ENCODE measurements at regions not wholly inside any gene's neighbourhood (a gene's known extent, or its start where the extent isn't known, plus 50 kb on each side); places are given as distances from the start of the nearest gene placed in this dataset.

DNA sequence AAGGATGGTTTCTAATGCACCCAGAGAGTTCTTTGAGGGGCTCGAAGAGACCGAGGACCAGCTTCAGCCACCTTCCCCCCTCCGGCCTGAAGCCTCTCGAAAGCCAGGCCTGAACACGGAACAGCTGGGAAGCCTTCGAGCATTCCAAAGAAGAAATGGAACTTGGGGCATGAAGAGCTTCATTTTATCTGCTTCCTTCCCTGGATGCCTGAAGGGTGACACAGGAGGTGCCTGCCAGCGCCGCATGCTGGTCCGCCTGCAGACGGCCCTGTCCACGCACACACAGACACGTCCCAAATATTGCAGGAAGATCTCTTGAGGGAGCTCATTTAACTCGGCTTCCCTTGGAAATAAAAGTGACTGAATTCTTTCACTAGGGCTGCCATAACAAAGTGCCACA lies 73.7 kb downstream of the TOMM20 start:
- TF ChIP-seq, protein P1, sequence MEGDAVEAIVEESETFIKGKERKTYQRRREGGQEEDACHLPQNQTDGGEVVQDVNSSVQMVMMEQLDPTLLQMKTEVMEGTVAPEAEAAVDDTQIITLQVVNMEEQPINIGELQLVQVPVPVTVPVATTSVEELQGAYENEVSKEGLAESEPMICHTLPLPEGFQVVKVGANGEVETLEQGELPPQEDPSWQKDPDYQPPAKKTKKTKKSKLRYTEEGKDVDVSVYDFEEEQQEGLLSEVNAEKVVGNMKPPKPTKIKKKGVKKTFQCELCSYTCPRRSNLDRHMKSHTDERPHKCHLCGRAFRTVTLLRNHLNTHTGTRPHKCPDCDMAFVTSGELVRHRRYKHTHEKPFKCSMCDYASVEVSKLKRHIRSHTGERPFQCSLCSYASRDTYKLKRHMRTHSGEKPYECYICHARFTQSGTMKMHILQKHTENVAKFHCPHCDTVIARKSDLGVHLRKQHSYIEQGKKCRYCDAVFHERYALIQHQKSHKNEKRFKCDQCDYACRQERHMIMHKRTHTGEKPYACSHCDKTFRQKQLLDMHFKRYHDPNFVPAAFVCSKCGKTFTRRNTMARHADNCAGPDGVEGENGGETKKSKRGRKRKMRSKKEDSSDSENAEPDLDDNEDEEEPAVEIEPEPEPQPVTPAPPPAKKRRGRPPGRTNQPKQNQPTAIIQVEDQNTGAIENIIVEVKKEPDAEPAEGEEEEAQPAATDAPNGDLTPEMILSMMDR (IDR thresholded peaks at IDR 0.05; ENCODE audit: unreplicated experiment) = no peak
- peaks cover 9% of the 10 kb centered on the region for H3K4me1 Mint-ChIP-seq (ENCODE audit: insufficient read depth, unreplicated experiment)
- no peaks in the 10 kb centered on the region for H3K27me3 Mint-ChIP-seq (ENCODE audit: insufficient read depth, unreplicated experiment)
- H3K9me3 Mint-ChIP-seq (ENCODE audit: unreplicated experiment) = peaks cover 4% of the 10 kb centered on the region
- no peak for DNase-seq (ENCODE audit: unreplicated experiment)
- intact Hi-C loops (cut with micrococcal nuclease) = no loop called here
- POLR2A ChIA-PET = interaction anchor here (0.7 to 3.1 kb wide), 2 partner anchors 57 to 560 kb away, joined by 3 to 16 read pairs; no protein-coding TSS in a partner anchor
- H3K4me3 Mint-ChIP-seq (ENCODE audit: unreplicated experiment) = no peak overlapping the region
- BruUV-seq (replicated peaks) = no TSS peak
- CTCF ChIA-PET = interaction anchor here (0.6 to 2.3 kb wide), 7 partner anchors 28 to 705 kb away, joined by 3 to 7 read pairs (median 3); no protein-coding TSS in a partner anchor
- no peak overlapping the region for H3K27ac Mint-ChIP-seq (ENCODE audit: low read depth, unreplicated experiment)
- H3K36me3 Mint-ChIP-seq (ENCODE audit: insufficient read depth, unreplicated experiment) = no peaks in the 10 kb centered on the region

DNA sequence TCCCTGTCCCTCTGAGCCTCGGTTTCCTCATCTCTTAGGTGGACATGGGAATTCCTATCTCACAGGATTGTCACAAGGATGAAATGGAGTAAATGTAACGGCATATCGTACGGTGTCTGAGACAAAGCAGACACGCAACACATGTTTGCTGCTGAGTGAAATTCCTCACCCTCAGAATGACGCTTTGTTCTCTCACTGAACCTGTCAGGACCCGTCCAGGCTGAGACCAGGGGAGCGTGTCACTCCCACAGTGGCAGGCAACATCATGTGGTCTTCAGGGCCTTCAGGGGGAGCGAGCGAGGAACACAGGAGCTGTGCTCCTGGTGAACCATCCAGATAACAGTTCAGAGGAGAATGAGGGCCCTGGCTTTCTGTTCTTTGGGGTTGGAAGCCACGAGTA lies 74.2 kb downstream of the TOMM20 start:
- TF ChIP-seq, protein P1 (IDR thresholded peaks at IDR 0.05; ENCODE audit: unreplicated experiment) = no peak
- Mint-ChIP-seq H3K36me3 (ENCODE audit: insufficient read depth, unreplicated experiment) (no peaks in the 10 kb centered on the region), H3K4me3 (ENCODE audit: unreplicated experiment) (no peak overlapping the region), H3K4me1 (ENCODE audit: insufficient read depth, unreplicated experiment) (peaks cover 11% of the 10 kb centered on the region), H3K27me3 (ENCODE audit: insufficient read depth, unreplicated experiment) (no peaks in the 10 kb centered on the region), H3K27ac (ENCODE audit: low read depth, unreplicated experiment) (no peak overlapping the region), H3K9me3 (ENCODE audit: unreplicated experiment) (peaks cover 4% of the 10 kb centered on the region)
- ChIA-PET CTCF (interaction anchor here (0.6 to 1.2 kb wide), 10 partner anchors 13 to 763 kb away, joined by 3 to 7 read pairs (median 3); no protein-coding TSS in a partner anchor), POLR2A (interaction anchor here (0.6 to 1.3 kb wide), 6 partner anchors 10 to 560 kb away, joined by 3 to 5 read pairs (median 3); no protein-coding TSS in a partner anchor)
- intact Hi-C loops (cut with micrococcal nuclease) = no loop called here
- no TSS peak for BruUV-seq (replicated peaks)
- DNase-seq (ENCODE audit: unreplicated experiment) = no peak

DNA sequence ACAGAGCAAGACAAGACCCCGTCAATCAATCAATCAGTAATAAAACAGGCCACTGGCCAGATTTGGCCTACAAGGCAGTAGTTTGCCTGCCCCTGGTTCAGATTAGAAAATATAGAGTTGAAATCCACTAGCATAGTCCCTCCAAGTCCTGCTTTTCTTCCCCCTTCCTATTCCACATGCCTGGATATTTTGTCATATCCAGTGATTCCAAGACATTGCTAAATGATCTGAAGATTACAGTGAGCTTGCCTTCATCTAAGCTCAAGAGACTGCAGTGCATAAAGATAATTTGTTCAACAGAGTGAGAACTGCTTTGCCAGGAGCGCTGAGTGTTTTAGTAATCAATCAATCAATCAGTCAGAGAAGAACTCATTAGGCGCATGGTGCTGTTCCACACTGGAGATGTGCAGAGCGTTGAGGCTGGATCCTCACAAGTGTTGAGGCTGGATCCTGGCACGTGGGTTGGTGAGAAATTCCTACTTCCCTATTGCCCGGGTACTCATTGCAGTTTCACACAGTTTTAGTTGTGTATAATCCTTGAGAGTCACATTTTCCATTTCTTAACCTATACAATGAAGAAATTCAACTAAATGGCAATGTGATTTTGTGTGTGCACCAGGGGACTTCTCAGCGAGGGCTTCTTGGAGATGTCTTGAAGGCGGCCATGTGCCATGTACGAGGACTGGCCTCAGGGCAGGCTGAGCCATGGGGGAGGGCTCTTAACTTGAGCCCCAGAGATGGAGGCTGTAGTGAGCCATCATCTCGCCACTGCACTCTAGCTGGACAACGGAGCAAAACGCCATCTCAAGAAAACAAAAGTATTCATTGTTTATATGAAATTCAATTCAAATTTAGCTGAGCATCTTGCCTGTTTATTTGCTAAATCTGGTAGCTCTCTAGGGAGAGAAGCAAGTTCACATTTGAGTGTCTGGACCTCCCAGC lies 76.3 kb downstream of the TOMM20 start:
- intact Hi-C loops (cut with micrococcal nuclease) = no loop called here
- no peaks in the 10 kb centered on the region for H3K27me3 Mint-ChIP-seq (ENCODE audit: insufficient read depth, unreplicated experiment)
- TF ChIP-seq, protein P1 (IDR thresholded peaks at IDR 0.05; ENCODE audit: unreplicated experiment) = no peak
- no peaks in the 10 kb centered on the region for H3K36me3 Mint-ChIP-seq (ENCODE audit: insufficient read depth, unreplicated experiment)
- CTCF ChIA-PET = interaction anchor here (1.2 to 1.6 kb wide), 4 partner anchors 11 to 53 kb away, joined by 3 to 5 read pairs (median 4); no protein-coding TSS in a partner anchor
- no peak overlapping the region for H3K27ac Mint-ChIP-seq (ENCODE audit: low read depth, unreplicated experiment)
- no peak overlapping the region for H3K4me3 Mint-ChIP-seq (ENCODE audit: unreplicated experiment)
- H3K4me1 Mint-ChIP-seq (ENCODE audit: insufficient read depth, unreplicated experiment) = peaks cover 19% of the 10 kb centered on the region
- H3K9me3 Mint-ChIP-seq (ENCODE audit: unreplicated experiment) = peaks cover 4% of the 10 kb centered on the region
- POLR2A ChIA-PET = interaction anchor here (1.0 to 1.4 kb wide), 2 partner anchors 10 to 55 kb away, joined by 3 to 4 read pairs; no protein-coding TSS in a partner anchor
- BruUV-seq (replicated peaks) = no TSS peak
- DNase-seq (ENCODE audit: unreplicated experiment) = no peak

DNA sequence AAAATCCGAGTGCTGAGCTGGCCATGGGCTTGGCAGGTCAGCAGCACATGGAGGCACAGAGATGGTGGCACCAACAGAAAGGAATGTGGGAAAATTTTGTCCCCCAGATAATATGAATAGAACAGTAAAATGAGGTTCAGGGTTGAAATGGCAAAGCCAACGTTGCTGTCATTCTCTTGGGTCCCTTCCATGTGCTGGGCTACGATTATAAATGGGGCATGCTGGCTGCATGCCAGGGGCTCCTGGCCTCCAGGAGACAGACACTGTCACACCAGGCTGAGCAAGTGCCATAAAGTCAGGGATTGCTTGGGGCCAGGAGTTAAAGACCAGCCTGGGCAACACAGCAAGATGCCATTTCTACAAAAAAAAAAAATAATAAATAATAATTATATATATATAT lies 77.1 kb downstream of the TOMM20 start:
- ChIA-PET CTCF (interaction anchor here (0.6 to 1.3 kb wide), 5 partner anchors 10 to 549 kb away, joined by 3 to 5 read pairs (median 4); no protein-coding TSS in a partner anchor), POLR2A (interaction anchor here (1.0 to 1.4 kb wide), 2 partner anchors 11 to 55 kb away, joined by 3 to 4 read pairs; no protein-coding TSS in a partner anchor)
- Mint-ChIP-seq H3K4me3 (ENCODE audit: unreplicated experiment) (no peak overlapping the region), H3K27me3 (ENCODE audit: insufficient read depth, unreplicated experiment) (no peaks in the 10 kb centered on the region), H3K27ac (ENCODE audit: low read depth, unreplicated experiment) (no peak overlapping the region), H3K36me3 (ENCODE audit: insufficient read depth, unreplicated experiment) (no peaks in the 10 kb centered on the region), H3K9me3 (ENCODE audit: unreplicated experiment) (no peaks in the 10 kb centered on the region), H3K4me1 (ENCODE audit: insufficient read depth, unreplicated experiment) (peaks cover 11% of the 10 kb centered on the region)
- no TSS peak for BruUV-seq (replicated peaks)
- no peak for DNase-seq (ENCODE audit: unreplicated experiment)
- TF ChIP-seq, protein P1 (IDR thresholded peaks at IDR 0.05; ENCODE audit: unreplicated experiment) = no peak
- intact Hi-C loops (cut with micrococcal nuclease) = no loop called here
